ENCODE measurements at regions not wholly inside any gene's neighbourhood (a gene's known extent, or its start where the extent isn't known, plus 50 kb on each side); places are given as distances from the start of the nearest gene placed in this dataset.

- 72% methylated on average over 6 of the region's 6 CpGs for WGBS
- no peaks in the 10 kb centered on the region for H3K36me3 ChIP-seq (ENCODE audit: control insufficient read depth in 4 of 4, insufficient read depth in 3 of 4, low read depth in 1 of 4, low read length in 3 of 4)
- H3K9ac ChIP-seq (ENCODE audit: low read depth in 1 of 2, low read length in 2 of 2): no peak overlapping the region
- H3K27ac ChIP-seq (ENCODE audit: low read depth in 1 of 2, low read length in 2 of 2): no peak overlapping the region
- TF ChIP-seq JUND (IDR thresholded peaks at IDR 0.05) (no peak), RAD21 (IDR thresholded peaks at IDR 0.05) (no peak), YY1 (IDR thresholded peaks at IDR 0.05) (no peak), EGR1 (IDR thresholded peaks at IDR 0.05; ENCODE audit: low read depth in 2 of 2) (no peak), FOXA2 (IDR thresholded peaks at IDR 0.05) (no peak), GABPA (IDR thresholded peaks at IDR 0.05 in 1 of 2, conservative IDR thresholded peaks at IDR 0.05 in 1 of 2) (no peak), HNF4A (conservative IDR thresholded peaks at IDR 0.05) (no peak), TAF1 (conservative IDR thresholded peaks at IDR 0.05) (no peak), MAX (IDR thresholded peaks at IDR 0.05) (no peak), CTCF (IDR thresholded peaks at IDR 0.05; ENCODE audit: low read depth, low read length, missing input control) (no peak), FOXA1 (IDR thresholded peaks at IDR 0.05) (no peak), NR2F2 (IDR thresholded peaks at IDR 0.05) (no peak), ATF3 (IDR thresholded peaks at IDR 0.05) (no peak)
- H3K27me3 ChIP-seq (ENCODE audit: control insufficient read depth in 4 of 4, insufficient read depth in 4 of 4, low read length in 3 of 4): no peaks in the 10 kb centered on the region
- no peaks in the 10 kb centered on the region for H3K9me3 ChIP-seq (ENCODE audit: control insufficient read depth in 4 of 4, low read length in 3 of 4)
- no peak for DNase-seq (ENCODE audit: low spot score)
- no peak overlapping the region for H3K4me3 ChIP-seq (ENCODE audit: low read depth in 1 of 3, low read length in 3 of 3)
- no peaks in the 10 kb centered on the region for H3K4me1 ChIP-seq (ENCODE audit: control insufficient read depth in 4 of 4, insufficient read depth in 4 of 4, low read length in 3 of 4)
These were observed 128.4 kb upstream of the SETMAR start for GRCh38 chr3:4174791-4175190.

- no peaks in the 10 kb centered on the region for H3K9me3 ChIP-seq (ENCODE audit: control insufficient read depth in 4 of 4, low read length in 3 of 4)
- no peaks in the 10 kb centered on the region for H3K27me3 ChIP-seq (ENCODE audit: control insufficient read depth in 4 of 4, insufficient read depth in 4 of 4, low read length in 3 of 4)
- no peak overlapping the region for H3K4me3 ChIP-seq (ENCODE audit: low read depth in 1 of 3, low read length in 3 of 3)
- peaks cover 0 to 6% (median 5%) of the 10 kb centered on the region in 4 donors for H3K4me1 ChIP-seq (ENCODE audit: control insufficient read depth in 4 of 4, insufficient read depth in 4 of 4, low read length in 3 of 4)
- TF ChIP-seq ZBTB33 (IDR thresholded peaks at IDR 0.05) (no peak), RAD21 (IDR thresholded peaks at IDR 0.05) (no peak), HNF4A (conservative IDR thresholded peaks at IDR 0.05) (no peak), RXRA (IDR thresholded peaks at IDR 0.05) (no peak), FOXA1 (IDR thresholded peaks at IDR 0.05) (no peak), MAX (IDR thresholded peaks at IDR 0.05) (no peak)
- H3K36me3 ChIP-seq (ENCODE audit: control insufficient read depth in 4 of 4, insufficient read depth in 3 of 4, low read depth in 1 of 4, low read length in 3 of 4): no peaks in the 10 kb centered on the region
- no peak overlapping the region for H3K9ac ChIP-seq (ENCODE audit: low read depth in 1 of 2, low read length in 2 of 2)
- no peak for DNase-seq (ENCODE audit: low spot score)
- no peak overlapping the region for H3K27ac ChIP-seq (ENCODE audit: low read depth in 1 of 2, low read length in 2 of 2)
These were observed 111.2 kb upstream of the SETMAR start for GRCh38 chr3:4191971-4192370.

- Histone ChIP-seq H3K4me1 (ENCODE audit: control insufficient read depth in 4 of 4, insufficient read depth in 4 of 4, low read length in 3 of 4) (peaks cover 0 to 6% (median 5%) of the 10 kb centered on the region in 4 donors), H3K27me3 (ENCODE audit: control insufficient read depth in 4 of 4, insufficient read depth in 4 of 4, low read length in 3 of 4) (no peaks in the 10 kb centered on the region), H3K36me3 (ENCODE audit: control insufficient read depth in 4 of 4, insufficient read depth in 3 of 4, low read depth in 1 of 4, low read length in 3 of 4) (no peaks in the 10 kb centered on the region), H3K27ac (ENCODE audit: low read depth in 1 of 2, low read length in 2 of 2) (no peak overlapping the region), H3K9ac (ENCODE audit: low read depth in 1 of 2, low read length in 2 of 2) (no peak overlapping the region), H3K9me3 (ENCODE audit: control insufficient read depth in 4 of 4, low read length in 3 of 4) (no peaks in the 10 kb centered on the region), H3K4me3 (ENCODE audit: low read depth in 1 of 3, low read length in 3 of 3) (no peak overlapping the region)
- DNase-seq (ENCODE audit: low spot score): no peak
- TF ChIP-seq YY1 (IDR thresholded peaks at IDR 0.05) (no peak), HNF4A (conservative IDR thresholded peaks at IDR 0.05) (no peak), RXRA (IDR thresholded peaks at IDR 0.05) (no peak), ATF3 (IDR thresholded peaks at IDR 0.05) (no peak), GABPA (IDR thresholded peaks at IDR 0.05 in 1 of 2, conservative IDR thresholded peaks at IDR 0.05 in 1 of 2) (no peak), JUND (IDR thresholded peaks at IDR 0.05) (no peak), FOXA1 (IDR thresholded peaks at IDR 0.05) (no peak), NR2F2 (IDR thresholded peaks at IDR 0.05) (no peak), ZBTB33 (IDR thresholded peaks at IDR 0.05) (no peak), REST (IDR thresholded peaks at IDR 0.05) (no peak), HNF4G (IDR thresholded peaks at IDR 0.05) (no peak)
These were observed 108.2 kb upstream of the SETMAR start for GRCh38 chr3:4195006-4195405.
